ENCODE measurements at regions not wholly inside any gene's neighbourhood (a gene's known extent, or its start where the extent isn't known, plus 50 kb on each side); places are given as distances from the start of the nearest gene placed in this dataset.

DNA sequence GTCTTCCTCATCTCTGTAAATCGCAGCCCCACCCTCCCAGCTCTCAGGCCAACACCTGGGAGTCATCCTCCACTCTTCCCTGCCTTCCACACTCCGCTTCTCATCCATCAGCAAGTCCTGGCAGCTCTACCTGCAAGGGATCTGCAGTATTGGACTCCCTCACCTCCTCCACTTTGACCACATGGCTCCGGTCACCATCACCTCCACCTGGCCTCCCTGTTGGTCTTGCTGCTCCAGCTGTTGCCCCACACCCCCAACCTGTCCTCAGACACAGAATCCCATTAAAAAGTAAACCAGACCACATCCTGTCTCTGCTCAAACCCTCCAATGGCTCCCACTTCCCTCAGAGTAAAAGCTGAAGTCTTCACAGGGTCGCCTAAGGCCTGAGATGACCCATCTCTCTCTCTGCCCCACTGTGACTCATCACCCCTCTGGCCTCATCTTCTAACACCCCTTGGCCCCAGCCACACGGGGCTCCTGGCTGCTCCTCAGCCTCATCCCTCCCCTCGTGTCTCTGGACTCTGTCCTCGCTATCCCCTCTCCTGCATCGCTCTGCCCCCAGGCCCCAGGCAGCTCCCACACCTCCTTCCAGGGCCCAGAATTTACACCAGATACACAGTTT is 185.1 kb upstream of the SULF2 start:
- Histone ChIP-seq H3K79me2 (ENCODE audit: insufficient read depth, low read length) (no peaks in the 10 kb centered on the region), H3K36me3 (replicated peaks in 1 of 2; ENCODE audit: control insufficient read depth in 1 of 2, insufficient read depth in 2 of 2, low read length in 2 of 2) (no peaks in the 10 kb centered on the region), H2AFZ (ENCODE audit: low read length) (no peak overlapping the region), H3K27ac (ENCODE audit: extremely low read length, insufficient read depth, low read length) (peak overlapping the region; percentile 3), H3K4me1 (ENCODE audit: insufficient read depth, low read length) (peaks cover 61% of the 10 kb centered on the region), H3K4me3 (replicated peaks in 1 of 3; ENCODE audit: insufficient read depth in 1 of 3, low read depth in 2 of 3, low read length in 3 of 3) (no peak overlapping the region), H3K4me2 (ENCODE audit: low read depth, low read length) (peak overlapping the region; percentile 34), H3K9ac (ENCODE audit: insufficient read depth, low read depth, low read length) (no peak overlapping the region; the same call in 1 of the 2 replicates), H3K27me3 (ENCODE audit: control insufficient read depth in 1 of 2, insufficient read depth in 2 of 2, low read length in 2 of 2) (peaks cover 0 to 4% of the 10 kb centered on the region in 2 experiments; a peak in 2 of 5 replicates), H4K20me1 (ENCODE audit: insufficient read depth, low read length) (no peaks in the 10 kb centered on the region), H3K9me3 (ENCODE audit: low read length) (no peaks in the 10 kb centered on the region)
- ATAC-seq = peak; percentile 2; the same call in 1 of the 3 replicates
- POLR2A ChIA-PET = interaction anchor here (1.0 kb wide), 1 partner anchor 156 kb away, joined by 3 read pairs; no protein-coding TSS in a partner anchor
- no peak for FAIRE-seq
- CTCF ChIA-PET (ENCODE audit: low intra/inter-chr PET ratio, low total read pairs) = no interaction called here
- no TSS peak for BruUV-seq (replicated peaks)
- intact Hi-C loops (cut with micrococcal nuclease; ENCODE audit: unreplicated experiment) (loop anchor here (5.0 kb wide), 1 partner anchor 183 kb away; the partner anchor contains the start of gene SULF2), in situ Hi-C loops (cut with HindIII; ENCODE audit: extremely low pct_ligation_motif_present, low pct_unique_long_range_greater_than_20kb) (loop anchor here (10.0 kb wide), 1 partner anchor 404 kb away; no protein-coding TSS in a partner anchor)
- WGBS (ENCODE audit: low lambda C conversion rate) = 41% methylated on average over 8 of the region's 8 CpGs
- DNase-seq (ENCODE audit: low spot score) = peak; percentile 55
- TF ChIP-seq ZSCAN21 (CRISPR knock-in tag; IDR thresholded peaks at IDR 0.05; ENCODE audit: borderline replicate concordance) = peak; percentile 41; the same call in 1 of the 2 replicates
- peak; percentile 63 for TF ChIP-seq MAX (IDR thresholded peaks at IDR 0.05)
- peak; percentile 12; the same call in 1 of the 2 replicates for TF ChIP-seq CTCF (CRISPR knock-in tag; IDR thresholded peaks at IDR 0.05)
- TF ChIP-seq ZFP36L1 (CRISPR knock-in tag; IDR thresholded peaks at IDR 0.05) = peak; percentile 78; the same call in 1 of the 2 replicates
- peak; percentile 77 for TF ChIP-seq POGZ (CRISPR knock-in tag; IDR thresholded peaks at IDR 0.05)
- no peak for TF ChIP-seq ZMAT3 (CRISPR knock-in tag; conservative IDR thresholded peaks at IDR 0.05)
- TF ChIP-seq RXRB (CRISPR knock-in tag; IDR thresholded peaks at IDR 0.05; ENCODE audit: borderline replicate concordance) = peak; percentile 79
- TF ChIP-seq ZBTB40 (IDR thresholded peaks at IDR 0.05) = no peak
- TF ChIP-seq ZBTB40 (CRISPR knock-in tag; IDR thresholded peaks at IDR 0.05) = peak; percentile 34; the same call in 1 of the 2 replicates
- TF ChIP-seq, protein P1, sequence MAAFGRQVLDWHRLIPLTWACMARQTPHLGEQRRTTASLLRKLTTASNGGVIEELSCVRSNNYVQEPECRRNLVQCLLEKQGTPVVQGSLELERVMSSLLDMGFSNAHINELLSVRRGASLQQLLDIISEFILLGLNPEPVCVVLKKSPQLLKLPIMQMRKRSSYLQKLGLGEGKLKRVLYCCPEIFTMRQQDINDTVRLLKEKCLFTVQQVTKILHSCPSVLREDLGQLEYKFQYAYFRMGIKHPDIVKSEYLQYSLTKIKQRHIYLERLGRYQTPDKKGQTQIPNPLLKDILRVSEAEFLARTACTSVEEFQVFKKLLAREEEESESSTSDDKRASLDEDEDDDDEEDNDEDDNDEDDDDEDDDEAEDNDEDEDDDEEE (CRISPR knock-in tag; IDR thresholded peaks at IDR 0.05) = no peak
- no peak for TF ChIP-seq MIER2 (CRISPR knock-in tag; IDR thresholded peaks at IDR 0.05)
